ENCODE measurements at regions not wholly inside any gene's neighbourhood (a gene's known extent, or its start where the extent isn't known, plus 50 kb on each side); places are given as distances from the start of the nearest gene placed in this dataset.
"Not testable (repeated sequence)": the region's sequence is repeated elsewhere in the genome, so short reads cannot be mapped to it uniquely, and the experiment has no call there.

- no peak for DNase-seq
These were observed 451.6 kb downstream of the TRHDE start for GRCh38 chr12:72723732-72724131.

- DNase-seq, result no peak
These were observed 457.4 kb downstream of the TRHDE start for GRCh38 chr12:72729451-72730010.

DNA sequence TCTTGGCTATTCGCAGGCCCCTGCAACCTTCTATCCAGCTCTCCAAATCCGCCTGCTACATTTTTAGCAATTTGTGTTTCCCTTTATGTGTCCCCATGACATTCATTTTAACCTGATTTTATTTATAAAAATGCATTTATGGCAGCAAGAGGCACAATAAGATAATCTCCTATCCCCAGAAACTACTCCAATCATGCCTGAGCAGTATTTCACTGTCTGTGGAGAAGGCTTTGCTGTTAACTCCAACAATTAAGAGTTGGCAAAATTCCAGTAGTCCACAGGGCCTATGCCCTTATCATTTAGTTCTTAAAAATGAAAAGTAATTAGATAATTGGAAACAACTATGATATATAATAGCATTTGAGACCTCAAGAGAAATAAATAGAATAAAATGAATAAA is 462.4 kb downstream of the TRHDE start:
- DNase-seq, result no peak

DNA sequence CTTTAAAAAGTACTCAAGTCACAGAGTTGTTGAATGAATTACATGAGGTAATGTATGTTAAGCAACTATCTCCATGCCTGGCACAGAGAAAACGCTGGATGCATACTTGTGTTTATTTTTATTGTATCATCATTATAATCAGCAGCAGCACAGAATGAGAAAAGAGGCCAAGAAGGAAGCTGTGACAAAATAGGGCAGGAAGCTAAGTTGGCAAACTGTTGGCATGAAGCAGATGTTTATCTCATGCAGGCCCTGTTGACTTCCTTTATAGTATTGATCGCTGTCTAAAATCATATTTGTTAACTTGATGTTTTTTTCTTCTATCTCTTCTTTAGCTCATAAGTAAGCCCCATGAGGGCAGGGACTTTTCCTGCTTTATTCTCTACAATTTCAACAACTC is 466.6 kb downstream of the TRHDE start:
- no peak for DNase-seq

- DNase-seq, result no peak
These were observed 467.9 kb downstream of the TRHDE start for GRCh38 chr12:72740064-72740463.

DNA sequence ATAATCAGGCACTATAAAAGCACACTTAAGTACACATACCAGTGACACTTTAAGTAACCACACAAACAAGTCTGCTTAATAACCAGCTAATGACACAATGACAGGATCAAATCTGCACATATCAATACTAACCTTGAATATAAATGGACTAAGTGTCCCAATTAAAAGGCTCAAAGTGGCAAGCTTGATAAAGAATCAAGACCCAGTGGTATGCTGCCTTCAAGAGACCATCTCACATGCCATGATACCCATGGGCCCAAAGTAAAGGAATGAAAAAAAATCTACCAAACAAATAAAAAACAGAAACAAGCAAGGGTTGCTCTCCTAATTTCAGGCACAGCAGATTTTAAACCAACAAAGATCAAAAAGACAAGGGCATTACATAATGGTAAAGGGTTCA is 470.4 kb downstream of the TRHDE start:
- DNase-seq, result no peak

GRCh38 chr12:72746048-72746447 is 473.9 kb downstream of the TRHDE start:
- no peak for DNase-seq

GRCh38 chr12:72747111-72747849 is 475.1 kb downstream of the TRHDE start:
- peak in 2 of 51 donors; percentile 10 to 21 for DNase-seq

DNA sequence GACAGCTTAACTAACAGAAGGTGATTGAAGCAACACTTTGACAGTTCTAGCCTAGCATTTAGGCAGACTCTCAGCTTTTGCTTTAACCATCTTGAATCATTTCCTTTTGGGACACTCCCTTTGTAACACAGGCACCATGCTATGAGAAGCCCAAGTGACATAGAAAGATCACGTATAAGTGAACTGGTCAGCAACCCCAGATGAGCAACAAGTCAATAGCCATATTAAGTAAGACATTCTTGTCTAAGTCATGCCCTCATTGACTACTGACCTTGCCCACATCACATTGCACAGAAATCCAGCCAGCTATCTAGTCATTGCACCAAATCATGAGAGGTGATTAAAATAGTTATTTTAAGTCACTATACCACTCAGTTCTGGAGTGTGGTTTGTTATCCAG is 476.8 kb downstream of the TRHDE start:
- no peak for DNase-seq

DNA sequence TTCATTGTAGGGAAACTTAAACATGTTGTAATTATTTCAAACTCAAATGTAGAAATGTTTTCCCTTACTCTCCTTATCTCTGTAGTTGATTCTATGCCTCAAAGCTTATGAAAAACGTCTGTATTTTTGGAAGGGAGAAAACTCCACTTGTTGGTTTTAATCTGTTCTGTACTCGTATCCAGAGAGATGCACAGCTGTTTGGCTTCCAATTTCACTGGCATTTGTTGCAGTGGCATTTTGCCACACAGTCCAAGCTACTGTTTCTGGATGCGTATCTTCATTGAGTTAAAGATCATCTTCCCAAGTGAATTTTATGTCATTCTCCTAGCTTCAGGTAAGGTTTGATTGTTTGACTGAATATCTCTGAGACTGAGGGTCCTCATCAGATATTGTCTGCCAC is 481.4 kb downstream of the TRHDE start:
- DNase-seq, result no peak

DNA sequence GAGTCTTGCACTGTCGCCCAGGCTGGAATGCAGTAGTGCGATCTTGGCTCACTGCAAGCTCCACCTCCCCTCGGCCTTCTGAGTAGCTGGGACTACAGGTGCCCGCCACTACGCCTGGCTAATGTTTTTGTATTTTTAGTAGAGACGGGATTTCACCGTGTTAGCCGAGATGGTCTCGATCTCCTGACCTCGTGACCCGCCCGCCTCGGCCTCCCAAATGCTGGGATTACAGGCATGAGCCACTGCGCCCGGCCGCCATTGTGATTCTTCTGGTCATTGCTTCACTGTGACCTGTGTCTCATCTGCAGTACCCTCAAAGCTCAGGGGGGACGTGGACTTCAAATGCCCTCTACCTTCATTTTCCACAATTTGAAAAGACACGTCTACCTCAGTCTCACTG is 481.9 kb downstream of the TRHDE start:
- not testable (repeated sequence) for DNase-seq

GRCh38 chr12:72766517-72766916 is 494.3 kb downstream of the TRHDE start:
- DNase-seq, result no peak

- DNase-seq, result no peak
These were observed 501.9 kb downstream of the TRHDE start for GRCh38 chr12:72774023-72774422.

DNA sequence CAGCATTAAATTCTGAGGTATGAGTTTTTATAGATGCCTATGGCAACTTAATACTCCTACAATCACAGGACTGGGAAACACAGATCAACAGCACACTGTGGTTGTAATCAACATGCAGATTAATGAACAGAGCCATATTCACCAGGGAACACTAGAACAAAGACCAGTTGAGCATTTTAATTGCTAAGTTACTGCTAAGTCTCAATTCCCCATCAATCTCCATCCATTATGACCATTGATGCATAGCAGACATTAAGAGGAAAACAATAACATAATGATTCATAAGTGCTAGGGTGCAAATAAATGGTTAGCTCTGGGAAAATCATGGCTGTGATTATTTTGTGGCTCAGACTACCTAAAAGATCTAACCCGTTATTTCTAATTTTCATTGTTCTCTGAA is 505.6 kb downstream of the TRHDE start:
- no peak for DNase-seq

GRCh38 chr12:72790273-72790672 is 518.1 kb downstream of the TRHDE start:
- DNase-seq, result no peak

GRCh38 chr12:72792889-72793288 is 520.7 kb downstream of the TRHDE start:
- DNase-seq, result no peak

DNA sequence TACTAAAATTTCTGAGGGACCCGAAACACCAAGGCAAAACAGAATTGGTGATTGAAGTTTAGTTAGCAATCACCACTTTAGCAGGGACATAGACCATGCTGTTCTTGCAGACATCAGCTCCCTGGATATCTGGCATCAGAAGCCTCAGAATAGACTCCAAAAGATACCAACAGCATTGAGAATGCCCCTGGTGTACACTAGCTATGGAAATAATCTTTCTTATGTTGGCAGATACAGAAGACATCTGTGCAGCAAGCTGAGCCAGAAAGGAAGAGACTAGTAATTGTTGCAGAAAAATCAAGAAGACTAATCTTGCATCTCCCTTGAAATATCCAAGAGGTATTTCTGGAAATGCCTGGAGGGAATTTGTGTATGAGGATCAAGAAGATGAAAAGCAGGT is 521.6 kb downstream of the TRHDE start:
- DNase-seq, result no peak

DNA sequence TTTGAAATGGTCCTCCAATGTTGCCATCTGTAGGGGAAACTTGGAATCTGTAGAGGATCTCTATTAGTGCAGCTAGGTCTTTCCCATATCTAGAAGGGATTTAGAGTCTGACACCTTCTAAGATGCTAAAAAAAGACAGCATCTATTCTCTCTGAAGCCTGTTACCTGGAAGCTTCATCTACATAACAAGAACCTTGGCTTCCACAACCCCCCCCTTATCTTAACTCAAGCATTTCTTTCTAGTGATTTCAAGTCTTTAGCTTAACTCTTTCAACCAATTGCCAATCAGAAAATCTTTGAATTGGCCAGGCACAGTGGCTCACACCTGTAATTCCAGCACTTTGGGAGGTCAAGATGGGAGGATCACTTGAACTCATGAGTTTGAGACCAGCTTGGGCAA is 543.3 kb downstream of the TRHDE start:
- no peak for DNase-seq

DNA sequence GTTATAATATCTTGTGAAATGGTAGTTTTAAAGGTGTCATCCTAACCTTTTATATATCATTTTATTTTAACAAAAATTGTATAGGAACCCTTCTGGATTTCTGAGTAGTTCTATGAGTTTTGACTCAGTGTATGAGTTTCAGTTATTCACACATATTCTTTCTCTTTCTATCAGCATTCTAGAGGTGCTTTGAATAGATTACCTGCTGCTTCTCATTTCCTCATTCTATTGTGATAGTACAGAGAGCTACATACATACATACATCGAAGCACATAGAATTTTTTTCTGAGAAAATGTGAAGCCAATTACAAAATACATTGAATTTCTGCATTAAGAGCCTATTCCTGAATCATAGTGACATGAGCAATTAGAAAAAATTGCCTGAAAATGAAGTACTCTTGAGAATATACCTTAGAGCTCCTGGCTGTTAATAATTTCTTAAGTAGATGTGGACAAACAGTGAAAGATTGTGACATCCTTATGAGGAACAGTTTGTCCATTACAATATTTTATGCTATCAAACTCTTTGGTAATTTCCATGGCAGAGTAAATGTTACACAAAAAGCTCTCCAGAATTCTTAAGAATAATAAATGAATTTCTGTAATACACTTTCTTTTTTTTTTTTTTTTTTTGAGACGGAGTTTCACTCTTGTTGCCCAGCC is 556.6 kb downstream of the TRHDE start:
- no peak for DNase-seq

DNA sequence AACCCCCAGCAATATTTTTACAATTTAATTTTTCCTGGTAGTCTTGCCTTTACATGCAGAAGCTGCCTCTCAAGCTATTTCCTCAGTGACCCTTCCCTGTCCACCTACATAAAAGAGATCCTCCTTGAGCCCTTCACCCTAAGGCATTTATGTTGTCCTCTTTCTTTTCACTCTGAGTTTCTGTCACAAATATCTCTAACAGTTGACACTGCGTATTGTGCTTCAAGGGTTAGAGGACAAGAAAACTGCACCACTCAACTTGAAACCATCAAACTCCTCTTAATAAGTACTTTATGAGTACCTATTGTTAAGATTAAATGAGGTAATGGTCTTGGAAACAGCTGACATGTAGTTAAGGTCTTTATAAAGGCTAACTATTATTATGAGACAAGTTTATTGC is 557.7 kb downstream of the TRHDE start:
- no peak for DNase-seq

DNA sequence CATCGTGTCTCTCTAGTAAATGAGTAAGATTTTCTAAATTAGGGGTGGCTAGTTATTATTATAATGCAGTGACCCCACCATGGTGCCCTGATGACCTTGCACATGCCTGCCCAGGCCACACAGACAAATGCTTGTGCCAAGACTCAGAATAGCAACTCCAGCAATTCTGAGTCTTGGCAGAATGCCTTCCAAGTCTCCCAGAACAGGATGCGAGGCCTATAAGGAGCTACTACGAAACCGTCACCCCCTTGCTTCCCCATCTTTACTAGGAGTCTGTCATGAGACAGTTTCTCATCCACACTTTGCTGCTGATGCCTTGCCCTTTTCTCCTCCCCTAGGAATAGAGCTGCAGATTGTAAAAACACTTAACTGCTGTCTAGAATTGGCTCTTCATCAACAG is 559.9 kb downstream of the TRHDE start:
- no peak for DNase-seq

- no peak for DNase-seq
These were observed 564.0 kb downstream of the TRHDE start for GRCh38 chr12:72836194-72836593.

GRCh38 chr12:72839696-72840095 is 567.5 kb downstream of the TRHDE start:
- no peak for DNase-seq

Data from hypothalamus (tissue), 51 donors.